ENCODE measurements at regions not wholly inside any gene's neighbourhood (a gene's known extent, or its start where the extent isn't known, plus 50 kb on each side); places are given as distances from the start of the nearest gene placed in this dataset.

GRCh38 chr1:194081444-194081843, 895.0 kb upstream of the B3GALT2 start:
- no peaks in the 10 kb centered on the region for H3K9me3 ChIP-seq (ENCODE audit: control insufficient read depth in 2 of 3, insufficient read depth in 1 of 3, low read length in 3 of 3)
- intact Hi-C loops (cut with DNase I): no loop called here
- H3K36me3 ChIP-seq (ENCODE audit: control insufficient read depth in 2 of 3, insufficient read depth in 3 of 3, low read length in 3 of 3): no peaks in the 10 kb centered on the region
- H3K9ac ChIP-seq (ENCODE audit: low read length in 3 of 3): no peak overlapping the region
- H3K27ac ChIP-seq (ENCODE audit: low read depth in 2 of 2, low read length in 2 of 2): no peak overlapping the region
- no peak overlapping the region for H3K4me3 ChIP-seq (ENCODE audit: low read length in 3 of 3)
- FAIRE-seq (no peak), DNase-seq (no peak)
- TF ChIP-seq CTCF (IDR thresholded peaks at IDR 0.05; ENCODE audit: borderline replicate concordance, extremely low read depth, insufficient read depth): no peak
- no peaks in the 10 kb centered on the region for H3K27me3 ChIP-seq (ENCODE audit: control insufficient read depth, insufficient read depth, low read length)
- no peaks in the 10 kb centered on the region for H3K4me1 ChIP-seq (ENCODE audit: control insufficient read depth in 2 of 3, insufficient read depth in 2 of 3, low read depth in 1 of 3, low read length in 3 of 3)

- Histone ChIP-seq H3K9me3 (ENCODE audit: control insufficient read depth in 2 of 3, insufficient read depth in 1 of 3, low read length in 3 of 3) (no peaks in the 10 kb centered on the region), H3K4me1 (ENCODE audit: control insufficient read depth in 2 of 3, insufficient read depth in 2 of 3, low read depth in 1 of 3, low read length in 3 of 3) (no peaks in the 10 kb centered on the region), H3K4me3 (ENCODE audit: low read length in 3 of 3) (no peak overlapping the region), H3K9ac (ENCODE audit: low read length in 3 of 3) (no peak overlapping the region), H3K36me3 (ENCODE audit: control insufficient read depth in 2 of 3, insufficient read depth in 3 of 3, low read length in 3 of 3) (no peaks in the 10 kb centered on the region), H3K27me3 (ENCODE audit: control insufficient read depth, insufficient read depth, low read length) (no peaks in the 10 kb centered on the region), H3K27ac (ENCODE audit: low read depth in 2 of 2, low read length in 2 of 2) (no peak overlapping the region)
- DNase-seq (no peak), FAIRE-seq (no peak)
- TF ChIP-seq CTCF (IDR thresholded peaks at IDR 0.05; ENCODE audit: borderline replicate concordance, extremely low read depth, insufficient read depth): no peak
- intact Hi-C loops (cut with DNase I): no loop called here
Measured at GRCh38 chr1:194080826-194081225, 894.4 kb upstream of the B3GALT2 start.

- no peak for FAIRE-seq
- Histone ChIP-seq H3K4me1 (ENCODE audit: control insufficient read depth in 2 of 3, insufficient read depth in 2 of 3, low read depth in 1 of 3, low read length in 3 of 3) (no peaks in the 10 kb centered on the region), H3K27me3 (ENCODE audit: control insufficient read depth, insufficient read depth, low read length) (no peaks in the 10 kb centered on the region), H3K4me3 (ENCODE audit: low read length in 3 of 3) (no peak overlapping the region), H3K27ac (ENCODE audit: low read depth in 2 of 2, low read length in 2 of 2) (no peak overlapping the region), H3K36me3 (ENCODE audit: control insufficient read depth in 2 of 3, insufficient read depth in 3 of 3, low read length in 3 of 3) (no peaks in the 10 kb centered on the region), H3K9ac (ENCODE audit: low read length in 3 of 3) (no peak overlapping the region), H3K9me3 (ENCODE audit: control insufficient read depth in 2 of 3, insufficient read depth in 1 of 3, low read length in 3 of 3) (no peaks in the 10 kb centered on the region)
- TF ChIP-seq CTCF (IDR thresholded peaks at IDR 0.05; ENCODE audit: borderline replicate concordance, extremely low read depth, insufficient read depth): no peak
- no peak for DNase-seq
- intact Hi-C loops (cut with DNase I): no loop called here
Measured at GRCh38 chr1:194078765-194079164, 892.4 kb upstream of the B3GALT2 start.

- no peak overlapping the region for H3K9ac ChIP-seq (ENCODE audit: low read length in 3 of 3)
- FAIRE-seq (no peak), DNase-seq (no peak)
- H3K4me3 ChIP-seq (ENCODE audit: low read length in 3 of 3): no peak overlapping the region
- no peak for TF ChIP-seq CTCF (IDR thresholded peaks at IDR 0.05; ENCODE audit: borderline replicate concordance, extremely low read depth, insufficient read depth)
- H3K9me3 ChIP-seq (ENCODE audit: control insufficient read depth in 2 of 3, insufficient read depth in 1 of 3, low read length in 3 of 3): no peaks in the 10 kb centered on the region
- no peaks in the 10 kb centered on the region for H3K27me3 ChIP-seq (ENCODE audit: control insufficient read depth, insufficient read depth, low read length)
- H3K4me1 ChIP-seq (ENCODE audit: control insufficient read depth in 2 of 3, insufficient read depth in 2 of 3, low read depth in 1 of 3, low read length in 3 of 3): no peaks in the 10 kb centered on the region
- intact Hi-C loops (cut with DNase I): no loop called here
- no peak overlapping the region for H3K27ac ChIP-seq (ENCODE audit: low read depth in 2 of 2, low read length in 2 of 2)
- H3K36me3 ChIP-seq (ENCODE audit: control insufficient read depth in 2 of 3, insufficient read depth in 3 of 3, low read length in 3 of 3): no peaks in the 10 kb centered on the region
Measured at GRCh38 chr1:194076646-194077045, 890.2 kb upstream of the B3GALT2 start.

All from kidney (tissue), 13 donors.